Trophoblast cell (in vitro differentiated cells and primary cell): ENCODE measurements at regions not wholly inside any gene's neighbourhood (a gene's known extent, or its start where the extent isn't known, plus 50 kb on each side); places are given as distances from the start of the nearest gene placed in this dataset.

Experiments used
- DNase-seq, 2 donors: peaks; one replicate each; pipeline ENCODE4 v3.0.0-alpha.2; 2016
- H2AFZ ChIP-seq: 2 replicates; pipeline ENCODE4 v1.6.1; 2013; ENCODE audit warnings: low read length, moderate library complexity, mild to moderate bottlenecking; ENCODE audit not compliant: insufficient read depth, poor library complexity
- H2AK5ac ChIP-seq: 2 replicates; pipeline ENCODE4 v1.6.1; 2013; ENCODE audit warnings: mild to moderate bottlenecking, low read length
- H2BK120ac ChIP-seq: 2 replicates; pipeline ENCODE4 v1.6.1; 2013; ENCODE audit warnings: low read length, mild to moderate bottlenecking, moderate library complexity; ENCODE audit not compliant: insufficient read depth, poor library complexity
- H2BK12ac ChIP-seq: 2 replicates; pipeline ENCODE4 v1.6.1; 2013; ENCODE audit warnings: mild to moderate bottlenecking, low read length, moderate library complexity
- H2BK5ac ChIP-seq: 2 replicates; pipeline ENCODE4 v1.6.1; 2013; ENCODE audit warnings: low read length, low read depth, moderate library complexity, mild to moderate bottlenecking; ENCODE audit not compliant: poor library complexity
- H3K14ac ChIP-seq: 2 replicates; pipeline ENCODE4 v1.6.1; 2013; ENCODE audit warnings: mild to moderate bottlenecking, low read length
- H3K18ac ChIP-seq: 2 replicates; pipeline ENCODE4 v1.6.1; 2013; ENCODE audit warnings: mild to moderate bottlenecking, low read length
- H3K23ac ChIP-seq: 2 replicates; pipeline ENCODE4 v1.6.1; 2013; ENCODE audit warnings: low read length
- H3K27ac ChIP-seq: 2 replicates; pipeline ENCODE4 v1.5.1; 2013; ENCODE audit warnings: low read depth, mild to moderate bottlenecking, inconsistent platforms, low read length, moderate library complexity
- H3K27me3 ChIP-seq: 2 replicates; pipeline ENCODE4 v1.6.1; 2013; ENCODE audit warnings: inconsistent platforms, mild to moderate bottlenecking, low read length, moderate library complexity; ENCODE audit not compliant: insufficient read depth
- H3K36me3 ChIP-seq, 2 experiments: 1 replicate in 1 of 2; 2 replicates in 1 of 2; pipeline ENCODE4 v1.6.1; 2013; ENCODE audit warnings: low read length in 2 of 2, mild to moderate bottlenecking in 2 of 2, moderate library complexity in 1 of 2; ENCODE audit not compliant: insufficient read depth in 2 of 2, control insufficient read depth in 1 of 2
- H3K4ac ChIP-seq: 2 replicates; pipeline ENCODE4 v1.6.1; 2013; ENCODE audit warnings: low read depth, mild to moderate bottlenecking, low read length, moderate library complexity
- H3K4me1 ChIP-seq, 2 experiments: 1 replicate in 1 of 2; 2 replicates in 1 of 2; pipeline ENCODE4 v1.6.1; 2013; ENCODE audit warnings: low read length in 2 of 2, mild to moderate bottlenecking in 2 of 2, moderate library complexity in 1 of 2; ENCODE audit not compliant: insufficient read depth in 2 of 2, control insufficient read depth in 1 of 2
- H3K4me2 ChIP-seq: 2 replicates; pipeline ENCODE4 v1.6.1; 2013; ENCODE audit warnings: inconsistent platforms, mild to moderate bottlenecking, low read length, moderate library complexity
- H3K4me3 ChIP-seq: 2 replicates; pipeline ENCODE4 v1.5.1; 2013; ENCODE audit warnings: mild to moderate bottlenecking, low read depth, low read length, inconsistent platforms
- H3K79me1 ChIP-seq: one replicate; pipeline ENCODE4 v1.6.1; 2013; ENCODE audit warnings: low read length
- H3K79me2 ChIP-seq: 2 replicates; pipeline ENCODE4 v1.6.1; 2013; ENCODE audit warnings: low read length, mild to moderate bottlenecking; ENCODE audit not compliant: control insufficient read depth, insufficient read depth, poor library complexity
- H3K9ac ChIP-seq: 2 replicates; pipeline ENCODE4 v1.6.1; 2013; ENCODE audit warnings: mild to moderate bottlenecking, low read length
- H3K9me3 ChIP-seq: 2 replicates; pipeline ENCODE4 v1.6.1; 2013; ENCODE audit warnings: low read depth, mild to moderate bottlenecking, control low read depth, inconsistent platforms, low read length; ENCODE audit not compliant: insufficient read depth
- H4K12ac ChIP-seq: 2 replicates; pipeline ENCODE4 v1.6.1; 2013; ENCODE audit warnings: low read depth, mild to moderate bottlenecking, low read length, moderate library complexity
- H4K8ac ChIP-seq: 2 replicates; pipeline ENCODE4 v1.6.1; 2013; ENCODE audit warnings: low read depth, mild to moderate bottlenecking, low read length, moderate library complexity
- H4K91ac ChIP-seq: one replicate; pipeline ENCODE4 v1.6.1; 2013; ENCODE audit warnings: low read depth, mild to moderate bottlenecking, low read length, moderate library complexity
- WGBS: extraction: QIAGEN DNeasy Blood & Tissue Kit; methylation state at CpG from one replicate; pipeline ENCODE4 v1.1.7; 2013; ENCODE audit warnings: missing lambda C conversion rate; ENCODE audit not compliant: insufficient read length, insufficient coverage; ENCODE audit errors: extremely low coverage; 5-methylcytosine and 5-hydroxymethylcytosine counted together

DNA sequence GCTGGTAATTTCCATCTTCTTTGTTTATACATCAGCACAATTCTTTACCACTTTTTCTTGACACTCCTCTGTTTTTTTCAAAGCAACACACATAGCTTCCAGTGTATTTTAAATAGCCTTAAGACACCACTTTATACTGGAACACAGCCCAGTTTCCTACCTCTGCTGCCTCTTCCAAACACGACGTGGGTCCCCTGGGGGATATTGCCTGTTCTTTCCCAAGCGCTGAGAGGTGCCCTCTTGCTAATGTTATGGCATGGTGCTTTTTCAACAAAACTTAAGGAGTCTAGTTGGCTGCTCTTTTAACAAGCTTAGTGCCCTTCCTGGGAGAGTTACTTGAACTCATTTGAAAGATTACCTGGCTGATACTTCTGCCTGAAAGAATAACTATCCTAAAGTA lies 112.7 kb downstream of the OLFM4 start:
- H3K79me1 ChIP-seq: no peaks in the 10 kb centered on the region
- H3K79me2 ChIP-seq: no peaks in the 10 kb centered on the region
- H3K27me3 ChIP-seq: no peaks in the 10 kb centered on the region
- H3K23ac ChIP-seq: no peak overlapping the region
- H4K8ac ChIP-seq: no peak overlapping the region
- no peak overlapping the region for H4K12ac ChIP-seq
- H3K4me1 ChIP-seq: peaks cover 0 to 7% of the 10 kb centered on the region in 2 experiments
- no peak overlapping the region for H2BK12ac ChIP-seq
- no CpG with 5 or more reads among the region's 3 CpGs for WGBS
- H4K91ac ChIP-seq: no peak overlapping the region
- no peaks in the 10 kb centered on the region for H3K36me3 ChIP-seq
- no peak overlapping the region for H3K9ac ChIP-seq
- H3K18ac ChIP-seq: no peak overlapping the region
- no peak for DNase-seq
- no peaks in the 10 kb centered on the region for H3K9me3 ChIP-seq
- H2BK120ac ChIP-seq: no peak overlapping the region
- H3K4me2 ChIP-seq: no peak overlapping the region
- no peak overlapping the region for H2BK5ac ChIP-seq
- H2AK5ac ChIP-seq: no peak overlapping the region
- no peak overlapping the region for H3K27ac ChIP-seq
- H3K14ac ChIP-seq: no peak overlapping the region
- no peak overlapping the region for H2AFZ ChIP-seq
- no peak overlapping the region for H3K4ac ChIP-seq
- no peak overlapping the region for H3K4me3 ChIP-seq

DNA sequence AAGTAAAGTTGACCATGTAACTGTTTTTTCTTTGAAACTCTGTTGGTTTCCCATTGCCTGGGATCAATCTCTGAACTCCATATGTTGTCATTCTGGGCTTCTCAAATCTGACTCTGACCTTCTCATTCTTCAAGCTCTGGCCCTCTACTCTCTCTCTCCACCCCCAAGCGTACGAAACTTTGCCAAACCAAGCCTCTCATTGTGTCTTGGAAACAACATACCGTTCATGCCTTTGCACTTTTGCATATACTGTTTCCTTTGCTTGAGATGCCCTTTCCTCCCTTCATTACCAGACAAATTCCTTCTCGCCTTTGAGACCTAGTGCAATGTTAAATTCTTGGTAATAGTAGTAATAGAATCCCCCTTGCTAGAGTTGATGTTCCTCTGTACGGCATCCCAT lies 113.7 kb downstream of the OLFM4 start:
- no peaks in the 10 kb centered on the region for H3K36me3 ChIP-seq
- H2BK120ac ChIP-seq: no peak overlapping the region
- no peak overlapping the region for H2AK5ac ChIP-seq
- H4K91ac ChIP-seq: no peak overlapping the region
- no peaks in the 10 kb centered on the region for H3K79me2 ChIP-seq
- H3K4me1 ChIP-seq: peaks cover 0 to 7% of the 10 kb centered on the region in 2 experiments
- H3K79me1 ChIP-seq: no peaks in the 10 kb centered on the region
- H3K27me3 ChIP-seq: no peaks in the 10 kb centered on the region
- no peak overlapping the region for H3K9ac ChIP-seq
- WGBS: no CpG with 5 or more reads among the region's 5 CpGs
- no peak overlapping the region for H2AFZ ChIP-seq
- no peak overlapping the region for H2BK12ac ChIP-seq
- H3K4me2 ChIP-seq: no peak overlapping the region
- H3K18ac ChIP-seq: no peak overlapping the region
- H4K12ac ChIP-seq: no peak overlapping the region
- no peak overlapping the region for H4K8ac ChIP-seq
- H3K23ac ChIP-seq: no peak overlapping the region
- no peak overlapping the region for H3K14ac ChIP-seq
- H3K27ac ChIP-seq: no peak overlapping the region
- H3K4me3 ChIP-seq: no peak overlapping the region
- no peaks in the 10 kb centered on the region for H3K9me3 ChIP-seq
- DNase-seq: no peak
- H2BK5ac ChIP-seq: no peak overlapping the region
- no peak overlapping the region for H3K4ac ChIP-seq

GRCh38 chr13:53143757-53144339 lies 115.2 kb downstream of the OLFM4 start:
- no peak overlapping the region for H4K91ac ChIP-seq

DNA sequence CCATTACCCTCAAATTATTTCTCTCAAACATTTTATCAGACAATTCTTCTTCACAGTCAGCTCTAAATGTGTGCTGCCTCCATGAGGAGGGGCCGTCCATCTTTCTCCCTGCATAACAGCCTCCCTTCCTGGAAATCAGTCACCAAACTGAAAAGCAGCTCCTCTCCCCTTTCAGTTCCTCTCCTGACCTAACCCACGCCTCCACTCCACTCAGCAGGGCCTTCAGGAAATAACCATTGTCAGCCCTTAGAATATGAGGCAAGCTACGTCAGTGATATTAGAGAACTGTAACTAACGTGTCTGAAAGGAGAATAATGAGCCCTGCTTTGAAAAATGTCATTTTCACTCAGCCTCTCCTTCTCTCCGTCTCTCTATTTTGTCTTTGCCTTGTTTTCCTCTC lies 116.2 kb downstream of the OLFM4 start:
- Histone ChIP-seq H3K79me1 (no peaks in the 10 kb centered on the region), H2BK5ac (no peak overlapping the region), H3K18ac (no peak overlapping the region), H3K14ac (no peak overlapping the region), H3K36me3 (no peaks in the 10 kb centered on the region), H3K27me3 (no peaks in the 10 kb centered on the region), H3K27ac (no peak overlapping the region), H3K4ac (no peak overlapping the region), H2AK5ac (no peak overlapping the region), H3K4me2 (no peak overlapping the region), H3K9me3 (no peaks in the 10 kb centered on the region), H3K9ac (no peak overlapping the region), H2AFZ (no peak overlapping the region), H2BK12ac (no peak overlapping the region), H4K12ac (no peak overlapping the region), H3K4me1 (peaks cover 0 to 7% of the 10 kb centered on the region in 2 experiments), H3K79me2 (no peaks in the 10 kb centered on the region), H4K91ac (no peak overlapping the region), H3K23ac (no peak overlapping the region), H2BK120ac (no peak overlapping the region), H3K4me3 (no peak overlapping the region), H4K8ac (peak overlapping the region; percentile 4)
- DNase-seq: no peak
- WGBS: no CpG with 5 or more reads among the region's 5 CpGs

More at GRCh38 chr13:53143757-53144339, 115.2 kb downstream of the OLFM4 start:
- Histone ChIP-seq H2BK5ac (no peak overlapping the region), H3K9ac (no peak overlapping the region), H2AFZ (no peak overlapping the region), H3K18ac (no peak overlapping the region), H4K12ac (no peak overlapping the region), H2BK120ac (no peak overlapping the region), H4K8ac (no peak overlapping the region), H3K27ac (no peak overlapping the region), H3K4me3 (no peak overlapping the region), H3K36me3 (no peaks in the 10 kb centered on the region), H3K14ac (no peak overlapping the region), H3K79me1 (no peaks in the 10 kb centered on the region), H2AK5ac (no peak overlapping the region), H3K4me1 (peaks cover 0 to 7% of the 10 kb centered on the region in 2 experiments), H3K23ac (no peak overlapping the region), H3K79me2 (no peaks in the 10 kb centered on the region), H3K4me2 (no peak overlapping the region), H3K9me3 (no peaks in the 10 kb centered on the region), H2BK12ac (no peak overlapping the region), H3K27me3 (no peaks in the 10 kb centered on the region), H3K4ac (no peak overlapping the region)
- no peak for DNase-seq
- 100% methylated on average over 1 of the region's 6 CpGs for WGBS
